Activated CD4-positive, alpha-beta memory T cell treated with anti-CD3 and anti-CD28 coated beads for 36 hours (primary cell): ENCODE measurements at regions not wholly inside any gene's neighbourhood (a gene's known extent, or its start where the extent isn't known, plus 50 kb on each side); places are given as distances from the start of the nearest gene placed in this dataset.

Source experiments
- CTCF ChIA-PET: fragments of 350-600 bp; sonication (Branson Sonifier 250); formaldehyde crosslinking; loops from one replicate; lab custom pipeline; 2021; ENCODE audit warnings: antibody characterized with exemption, inconsistent platforms; lab: Charles Lee
- POLR2A ChIA-PET: fragments of 350-600 bp; sonication (Branson Sonifier 250); formaldehyde crosslinking; loops from one replicate; lab custom pipeline; 2021; ENCODE audit warnings: antibody characterized with exemption; lab: Charles Lee
- DNase-seq: peaks from one replicate; pipeline ENCODE4 v3.0.0-alpha.2; 2020
- H3K27ac Mint-ChIP-seq: one replicate; pipeline ENCODE4 v1.8.0; 2021; ENCODE audit warnings: mixed read lengths
- H3K27me3 Mint-ChIP-seq: one replicate; pipeline ENCODE4 v1.8.0; 2021; ENCODE audit warnings: mixed read lengths
- H3K36me3 Mint-ChIP-seq: one replicate; pipeline ENCODE4 v1.8.0; 2021; ENCODE audit warnings: mixed read lengths
- H3K4me1 Mint-ChIP-seq: one replicate; pipeline ENCODE4 v1.8.0; 2021; ENCODE audit warnings: low read depth, mixed read lengths
- H3K4me3 Mint-ChIP-seq: one replicate; pipeline ENCODE4 v1.8.0; 2021; ENCODE audit warnings: mild to moderate bottlenecking, mixed read lengths
- H3K9me3 Mint-ChIP-seq: one replicate; pipeline ENCODE4 v1.8.0; 2021; ENCODE audit warnings: mixed read lengths
- intact Hi-C: fragments of 100-400 bp; cut with micrococcal nuclease; formaldehyde crosslinking; loops from one replicate; pipeline ENCODE4 v1.15.1; 2023

DNA sequence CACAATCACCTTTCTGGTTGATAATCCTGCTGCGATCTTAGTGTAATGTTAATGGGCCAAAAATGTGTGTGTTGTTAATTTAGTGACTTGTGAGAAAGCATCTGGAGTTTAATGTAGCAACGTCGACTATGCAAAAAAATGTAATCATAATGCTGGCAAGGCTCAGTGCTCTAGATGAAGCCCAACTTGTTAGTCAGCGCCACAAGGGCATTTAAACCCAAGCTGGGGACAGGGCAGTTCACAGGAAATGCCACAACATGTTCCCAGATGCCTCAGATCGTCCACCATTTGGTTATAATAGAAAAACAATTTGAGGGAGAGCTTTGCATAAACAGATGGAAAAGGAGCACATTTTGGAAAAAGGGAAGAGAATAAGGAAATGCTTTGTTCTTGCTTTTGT, 585.4 kb upstream of the PLXNA2 start:
- H3K27me3 Mint-ChIP-seq = peaks cover 3% of the 10 kb centered on the region
- no peaks in the 10 kb centered on the region for H3K36me3 Mint-ChIP-seq
- DNase-seq = no peak
- intact Hi-C loops = no loop called here
- H3K9me3 Mint-ChIP-seq = no peaks in the 10 kb centered on the region
- ChIA-PET POLR2A (no interaction called here), CTCF (no interaction called here)
- no peak overlapping the region for H3K27ac Mint-ChIP-seq
- no peak overlapping the region for H3K4me3 Mint-ChIP-seq
- H3K4me1 Mint-ChIP-seq = no peaks in the 10 kb centered on the region

DNA sequence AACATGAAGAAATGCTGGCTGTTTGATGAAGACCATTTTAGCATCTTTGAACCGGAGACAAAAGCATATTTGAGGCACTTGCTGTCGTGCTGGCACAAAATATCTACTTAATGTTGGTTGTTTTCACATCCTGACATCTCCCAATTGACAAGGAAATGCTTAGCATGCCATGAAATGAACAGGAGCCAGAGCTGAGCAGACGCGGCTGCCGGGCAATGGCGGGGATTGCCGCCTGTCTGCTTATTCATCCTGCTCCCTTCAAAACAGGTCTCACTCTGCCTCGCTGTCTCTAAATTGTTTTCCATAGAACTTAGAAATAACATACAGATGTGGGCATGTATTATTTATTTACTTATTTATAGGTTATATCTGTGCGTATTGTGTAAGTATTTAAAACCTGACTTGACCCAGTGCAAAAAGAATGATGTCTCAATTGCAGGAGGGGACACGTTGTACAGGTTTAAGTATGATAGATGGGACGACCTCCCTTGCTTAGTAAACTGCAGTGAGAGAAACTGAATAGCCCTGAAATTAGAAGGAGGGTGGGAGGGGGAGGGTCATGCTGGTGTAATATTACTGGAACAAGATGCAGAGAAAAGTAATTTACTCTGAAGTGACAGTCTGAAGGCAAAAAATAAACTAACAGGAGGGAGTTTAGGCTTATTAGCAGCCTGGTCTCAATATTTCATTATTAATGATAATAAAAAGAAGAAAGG, 590.4 kb upstream of the PLXNA2 start:
- no peak overlapping the region for H3K4me3 Mint-ChIP-seq
- DNase-seq = no peak

DNA sequence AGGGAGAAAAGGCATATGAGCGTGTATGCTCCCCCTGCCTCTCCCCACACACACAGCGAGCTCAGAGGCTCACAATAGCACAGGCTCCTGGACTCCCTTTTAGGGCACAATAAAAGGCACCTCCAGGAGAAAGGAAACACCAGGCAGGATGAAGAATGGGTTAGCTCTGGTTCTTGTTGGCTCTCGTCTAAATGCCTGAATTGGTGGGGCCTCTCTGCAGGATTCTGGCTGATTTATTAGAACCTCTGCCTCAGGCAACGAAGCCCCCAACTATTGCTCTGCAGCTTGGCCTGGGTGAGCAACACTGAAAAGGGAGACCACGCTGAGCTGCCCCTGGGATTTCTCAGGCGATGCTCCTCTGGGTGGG, 590.9 kb upstream of the PLXNA2 start:
- POLR2A ChIA-PET = no interaction called here

More for the DNA sequence above, 590.4 kb upstream of the PLXNA2 start:
- intact Hi-C loops = no loop called here
- ChIA-PET POLR2A (no interaction called here), CTCF (no interaction called here)
- Mint-ChIP-seq H3K27ac (no peak overlapping the region), H3K9me3 (no peaks in the 10 kb centered on the region), H3K27me3 (no peaks in the 10 kb centered on the region), H3K36me3 (no peaks in the 10 kb centered on the region), H3K4me1 (no peaks in the 10 kb centered on the region)

DNA sequence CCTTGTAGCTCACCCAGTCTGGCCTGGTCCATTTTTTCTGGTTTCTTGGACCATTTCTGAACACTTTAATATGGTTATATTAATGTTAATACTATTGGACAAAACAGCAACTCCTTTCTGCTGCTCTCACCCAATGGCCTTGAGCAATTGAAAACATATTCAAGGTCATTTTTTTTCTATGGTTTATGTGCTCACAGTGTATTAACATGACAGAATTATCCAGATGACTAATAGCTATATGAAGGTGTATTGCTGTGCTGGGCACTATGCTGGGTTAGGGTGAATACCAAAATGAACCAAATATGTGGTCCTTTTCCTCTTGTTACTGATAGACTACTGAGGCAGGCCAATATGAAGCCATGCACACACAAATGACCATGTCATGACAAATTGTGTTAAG, 591.6 kb upstream of the PLXNA2 start:
- Mint-ChIP-seq H3K36me3 (no peaks in the 10 kb centered on the region), H3K27me3 (no peaks in the 10 kb centered on the region), H3K4me3 (no peak overlapping the region), H3K27ac (no peak overlapping the region), H3K4me1 (no peaks in the 10 kb centered on the region), H3K9me3 (no peaks in the 10 kb centered on the region)
- intact Hi-C loops = no loop called here
- ChIA-PET POLR2A (no interaction called here), CTCF (no interaction called here)
- no peak for DNase-seq

More for the DNA sequence above, 590.9 kb upstream of the PLXNA2 start:
- Mint-ChIP-seq H3K27ac (no peak overlapping the region), H3K4me1 (no peaks in the 10 kb centered on the region), H3K36me3 (no peaks in the 10 kb centered on the region), H3K4me3 (no peak overlapping the region), H3K9me3 (no peaks in the 10 kb centered on the region), H3K27me3 (no peaks in the 10 kb centered on the region)
- DNase-seq = no peak
- CTCF ChIA-PET = no interaction called here
- intact Hi-C loops = no loop called here

DNA sequence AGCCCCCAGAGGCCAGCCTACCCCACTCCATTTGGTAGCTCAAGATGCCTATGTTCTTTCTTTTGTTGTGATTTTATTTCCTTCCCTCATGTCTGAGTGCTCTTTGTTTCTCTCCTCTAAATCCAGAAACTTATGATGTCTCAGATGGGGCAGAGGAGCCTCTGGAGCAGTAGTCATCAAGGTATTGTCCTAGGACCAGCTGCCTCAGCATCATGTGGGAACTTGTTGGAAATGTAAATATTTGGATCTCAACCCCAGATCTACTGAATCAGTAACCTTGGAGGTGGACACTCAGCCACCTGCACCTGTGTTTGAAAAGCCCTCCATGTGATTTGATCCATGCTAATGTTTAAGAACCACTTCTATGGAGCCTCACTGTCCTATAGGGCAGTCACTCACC, 593.1 kb upstream of the PLXNA2 start:
- Mint-ChIP-seq H3K4me3 (no peak overlapping the region), H3K27me3 (no peaks in the 10 kb centered on the region), H3K27ac (no peak overlapping the region), H3K4me1 (no peaks in the 10 kb centered on the region), H3K9me3 (no peaks in the 10 kb centered on the region), H3K36me3 (no peaks in the 10 kb centered on the region)
- ChIA-PET POLR2A (no interaction called here), CTCF (no interaction called here)
- intact Hi-C loops = no loop called here
- DNase-seq = no peak

DNA sequence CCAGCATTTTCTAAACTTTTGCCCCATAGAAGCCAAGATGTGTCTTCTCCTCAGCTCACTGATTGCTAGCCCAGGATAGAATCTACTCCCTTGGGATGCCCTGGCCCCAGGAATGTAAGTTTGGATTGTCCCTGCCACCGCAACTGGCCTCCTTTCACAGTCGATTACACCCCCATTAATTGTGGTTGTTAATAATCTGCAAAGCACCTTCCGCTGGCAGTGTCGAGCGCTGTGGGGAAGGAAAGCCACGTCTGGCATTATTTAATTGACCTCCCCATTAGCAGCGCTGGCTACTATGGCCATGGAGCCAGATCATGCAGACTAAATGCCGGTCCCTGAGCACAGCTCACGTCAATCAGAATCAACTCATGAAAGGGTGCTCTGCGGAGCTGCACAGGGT, 597.3 kb upstream of the PLXNA2 start:
- H3K36me3 Mint-ChIP-seq = no peaks in the 10 kb centered on the region
- POLR2A ChIA-PET = no interaction called here
- H3K4me1 Mint-ChIP-seq = no peaks in the 10 kb centered on the region
- CTCF ChIA-PET = no interaction called here
- H3K9me3 Mint-ChIP-seq = no peaks in the 10 kb centered on the region
- no peak for DNase-seq
- intact Hi-C loops = no loop called here
- peaks cover 2% of the 10 kb centered on the region for H3K27me3 Mint-ChIP-seq
- H3K4me3 Mint-ChIP-seq = no peak overlapping the region
- no peak overlapping the region for H3K27ac Mint-ChIP-seq

DNA sequence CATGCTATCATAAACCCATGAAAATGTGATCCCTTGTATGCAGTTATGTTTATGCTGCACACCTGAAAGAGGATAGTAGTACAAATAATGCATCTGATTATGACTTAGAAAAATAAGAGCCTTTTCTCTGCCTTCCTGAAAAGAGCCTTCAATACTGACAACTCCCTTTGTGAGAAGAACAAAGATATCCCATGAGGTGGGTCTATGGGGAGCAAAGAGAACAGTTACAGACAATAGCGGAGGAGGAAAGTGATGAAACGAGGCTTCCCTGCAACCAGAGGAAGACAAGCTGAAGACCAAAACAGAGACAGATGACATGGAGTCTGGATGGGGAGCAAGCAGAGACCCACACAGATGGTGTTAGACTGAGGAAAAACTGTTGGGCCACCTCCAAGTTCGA, 598.3 kb upstream of the PLXNA2 start:
- H3K4me3 Mint-ChIP-seq = no peak overlapping the region
- no peaks in the 10 kb centered on the region for H3K36me3 Mint-ChIP-seq
- ChIA-PET CTCF (no interaction called here), POLR2A (no interaction called here)
- H3K27me3 Mint-ChIP-seq = peaks cover 2% of the 10 kb centered on the region
- H3K4me1 Mint-ChIP-seq = no peaks in the 10 kb centered on the region
- H3K9me3 Mint-ChIP-seq = no peaks in the 10 kb centered on the region
- H3K27ac Mint-ChIP-seq = no peak overlapping the region
- intact Hi-C loops = no loop called here
- no peak for DNase-seq

DNA sequence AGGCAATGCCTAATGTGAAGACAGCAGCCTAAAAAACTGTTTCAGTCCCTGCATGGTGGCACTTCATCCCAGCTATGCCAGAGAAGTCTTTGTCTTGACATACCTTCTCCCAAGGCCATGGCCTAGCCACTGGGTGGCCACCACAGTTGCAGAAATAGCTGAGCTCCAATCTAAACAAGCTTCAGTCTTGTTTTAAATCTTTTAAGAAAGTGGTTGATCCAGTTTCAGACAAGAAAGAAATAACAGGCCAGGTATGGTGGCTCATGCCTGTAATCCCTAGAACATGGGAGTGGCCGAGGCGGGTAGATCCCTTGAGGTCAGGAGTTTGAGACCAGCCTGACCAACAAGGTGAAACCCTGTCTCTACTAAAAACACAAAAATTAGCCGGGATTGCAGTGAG, 600.0 kb upstream of the PLXNA2 start:
- ChIA-PET POLR2A (no interaction called here), CTCF (no interaction called here)
- no peaks in the 10 kb centered on the region for H3K9me3 Mint-ChIP-seq
- intact Hi-C loops = no loop called here
- peaks cover 2% of the 10 kb centered on the region for H3K27me3 Mint-ChIP-seq
- no peaks in the 10 kb centered on the region for H3K36me3 Mint-ChIP-seq
- no peak for DNase-seq
- no peak overlapping the region for H3K4me3 Mint-ChIP-seq
- H3K4me1 Mint-ChIP-seq = no peaks in the 10 kb centered on the region
- H3K27ac Mint-ChIP-seq = no peak overlapping the region

DNA sequence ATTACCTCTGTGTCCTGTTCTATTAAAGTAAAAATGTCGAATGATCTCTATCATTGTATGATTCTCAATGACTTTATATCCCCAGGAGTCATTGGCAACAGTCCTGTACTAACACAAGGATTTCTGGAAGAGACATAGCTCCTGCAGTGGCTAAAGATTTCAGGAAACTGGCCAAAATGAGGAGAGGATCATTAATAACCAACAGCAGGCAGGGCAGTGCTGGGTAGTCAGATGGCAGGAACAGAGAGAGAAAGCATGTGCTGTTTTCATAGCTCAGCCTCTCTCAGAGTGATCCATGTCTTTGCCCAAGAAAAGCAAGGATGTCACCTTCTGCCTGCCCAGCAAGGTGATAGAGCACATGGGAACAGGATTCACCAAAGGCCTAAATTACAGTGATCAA, 604.7 kb upstream of the PLXNA2 start:
- ChIA-PET POLR2A (interaction anchor here (0.6 kb wide), 1 partner anchor 239 kb away, joined by 3 read pairs; no protein-coding TSS in a partner anchor), CTCF (no interaction called here)
- H3K9me3 Mint-ChIP-seq = no peaks in the 10 kb centered on the region
- no peaks in the 10 kb centered on the region for H3K36me3 Mint-ChIP-seq
- no peak overlapping the region for H3K27ac Mint-ChIP-seq
- H3K27me3 Mint-ChIP-seq = no peaks in the 10 kb centered on the region
- H3K4me1 Mint-ChIP-seq = no peaks in the 10 kb centered on the region
- no peak overlapping the region for H3K4me3 Mint-ChIP-seq
- intact Hi-C loops = no loop called here
- DNase-seq = no peak

DNA sequence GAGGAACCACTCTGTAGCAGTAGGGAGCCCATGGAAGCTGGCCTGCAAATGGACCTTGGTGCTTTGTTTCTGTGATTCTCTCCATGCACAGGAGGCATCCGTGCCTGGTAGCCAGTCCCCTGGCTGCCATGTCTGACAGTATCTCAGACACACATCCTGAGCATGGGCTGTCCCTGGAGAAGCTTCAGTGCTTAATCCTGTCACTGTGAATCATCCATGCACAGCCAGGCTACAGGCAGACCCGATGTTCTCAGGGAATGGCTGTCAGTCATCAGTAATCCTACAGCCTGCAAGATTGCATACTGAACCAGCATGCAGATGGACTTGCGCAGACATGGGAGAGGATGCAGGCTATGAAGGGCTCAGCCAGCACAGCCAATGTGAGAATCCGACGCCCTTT, 606.3 kb upstream of the PLXNA2 start:
- Mint-ChIP-seq H3K27ac (no peak overlapping the region), H3K4me1 (no peaks in the 10 kb centered on the region), H3K27me3 (no peaks in the 10 kb centered on the region), H3K9me3 (no peaks in the 10 kb centered on the region), H3K36me3 (no peaks in the 10 kb centered on the region), H3K4me3 (no peak overlapping the region)
- DNase-seq = no peak
- intact Hi-C loops = no loop called here
- ChIA-PET CTCF (no interaction called here), POLR2A (no interaction called here)

DNA sequence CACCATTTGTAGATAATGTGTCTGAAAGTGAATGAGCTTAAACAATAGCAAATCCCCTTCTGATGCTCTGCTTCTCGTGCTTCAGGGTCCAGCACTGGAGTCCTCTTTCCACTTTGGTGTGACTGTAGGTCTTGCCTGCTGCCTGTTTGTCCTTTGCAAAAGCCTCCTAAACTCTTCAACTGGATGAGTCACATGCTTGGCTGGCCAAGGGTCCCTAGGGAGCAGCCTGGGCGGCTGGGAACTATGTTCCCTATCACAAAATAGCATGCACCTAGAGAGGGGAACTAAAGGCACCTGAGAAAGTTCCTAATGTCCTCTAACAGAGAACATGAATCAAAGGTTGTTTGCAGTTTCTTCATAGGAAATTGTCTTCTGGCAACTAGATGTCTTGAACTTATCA, 607.2 kb upstream of the PLXNA2 start:
- intact Hi-C loops = no loop called here
- Mint-ChIP-seq H3K27me3 (no peaks in the 10 kb centered on the region), H3K4me1 (no peaks in the 10 kb centered on the region), H3K27ac (no peak overlapping the region), H3K9me3 (no peaks in the 10 kb centered on the region), H3K4me3 (no peak overlapping the region), H3K36me3 (no peaks in the 10 kb centered on the region)
- DNase-seq = no peak
- POLR2A ChIA-PET = no interaction called here
- CTCF ChIA-PET = no interaction called here

DNA sequence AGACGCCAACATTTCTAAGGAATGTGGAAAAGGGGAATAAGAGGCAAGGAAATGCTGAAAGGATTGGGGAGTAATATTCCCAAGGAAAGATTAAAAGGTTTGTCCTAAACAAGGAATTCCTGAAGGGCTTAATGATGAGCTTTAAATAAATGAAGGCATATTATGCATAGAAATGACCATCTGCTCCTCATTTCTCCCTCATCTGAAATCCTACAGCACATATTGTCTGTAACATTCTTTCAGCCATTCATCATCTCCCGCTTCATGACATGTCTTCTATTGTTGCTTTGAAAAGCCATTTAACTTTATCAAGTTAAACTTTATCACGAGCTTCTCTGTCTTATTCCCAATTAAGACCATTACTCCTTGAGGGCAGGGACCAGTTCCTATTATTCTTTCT, 608.7 kb upstream of the PLXNA2 start:
- ChIA-PET CTCF (no interaction called here), POLR2A (no interaction called here)
- no peak overlapping the region for H3K4me3 Mint-ChIP-seq
- H3K27ac Mint-ChIP-seq = no peak overlapping the region
- H3K9me3 Mint-ChIP-seq = no peaks in the 10 kb centered on the region
- H3K36me3 Mint-ChIP-seq = no peaks in the 10 kb centered on the region
- DNase-seq = no peak
- intact Hi-C loops = no loop called here
- H3K27me3 Mint-ChIP-seq = no peaks in the 10 kb centered on the region
- no peaks in the 10 kb centered on the region for H3K4me1 Mint-ChIP-seq

DNA sequence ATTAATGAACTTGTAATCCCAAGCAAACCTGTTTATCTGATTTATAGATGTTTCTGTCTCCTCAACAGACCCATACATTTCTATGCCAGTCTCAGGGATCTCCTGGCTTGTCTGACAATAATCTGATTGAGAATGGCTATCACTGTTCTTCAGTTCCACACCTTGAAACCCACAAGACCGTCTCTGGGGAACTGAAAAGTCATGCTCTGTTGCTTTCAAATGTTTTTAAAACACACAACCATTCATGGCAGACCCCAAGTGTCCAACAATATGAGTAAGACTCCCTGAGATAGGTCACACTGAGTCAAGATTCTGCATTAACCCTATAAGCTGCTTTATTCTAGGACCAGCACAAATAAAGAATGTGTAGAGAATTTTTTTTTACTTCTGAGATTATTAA, 611.2 kb upstream of the PLXNA2 start:
- CTCF ChIA-PET = no interaction called here

More for the DNA sequence above, 611.2 kb upstream of the PLXNA2 start:
- DNase-seq = no peak
- H3K4me1 Mint-ChIP-seq = no peaks in the 10 kb centered on the region
- POLR2A ChIA-PET = no interaction called here
- no peaks in the 10 kb centered on the region for H3K36me3 Mint-ChIP-seq
- peaks cover 3% of the 10 kb centered on the region for H3K27me3 Mint-ChIP-seq
- no peaks in the 10 kb centered on the region for H3K9me3 Mint-ChIP-seq
- intact Hi-C loops = no loop called here
- no peak overlapping the region for H3K27ac Mint-ChIP-seq
- no peak overlapping the region for H3K4me3 Mint-ChIP-seq
